Lower lobe of right lung (tissue), 2 donors: ENCODE measurements at regions not wholly inside any gene's neighbourhood (a gene's known extent, or its start where the extent isn't known, plus 50 kb on each side); places are given as distances from the start of the nearest gene placed in this dataset.

Source experiments
- ATAC-seq, 2 donors: fragments of 200-7000 bp; cut with Tn5 transposase; one replicate each; pipeline ENCODE4 v1.9.1; 2020 to 2022; ENCODE audit warnings: mild to moderate bottlenecking in 2 of 2, moderate library complexity in 2 of 2
- DNase-seq: peaks from one replicate; pipeline ENCODE4 v3.0.0-alpha.2; 2020
- H3K27ac ChIP-seq: fragments of 200-600 bp; one replicate; pipeline ENCODE4 v1.8.0; 2022
- H3K27me3 ChIP-seq: fragments of 200-600 bp; one replicate; pipeline ENCODE4 v1.8.0; 2022; ENCODE audit warnings: low read depth
- H3K36me3 ChIP-seq: fragments of 200-600 bp; one replicate; pipeline ENCODE4 v1.8.0; 2022; ENCODE audit warnings: mild to moderate bottlenecking
- H3K4me1 ChIP-seq: fragments of 200-600 bp; one replicate; pipeline ENCODE4 v1.8.0; 2022
- H3K4me3 ChIP-seq: fragments of 200-600 bp; one replicate; pipeline ENCODE4 v1.8.0; 2022; ENCODE audit warnings: mild to moderate bottlenecking
- H3K9me3 ChIP-seq: fragments of 200-600 bp; one replicate; pipeline ENCODE4 v1.8.0; 2022
- intact Hi-C: fragments of 100-400 bp; cut with DNase I; formaldehyde crosslinking; loops from one replicate; pipeline ENCODE4 v1.11.0; 2022
- TF ChIP-seq, protein P1 (sequence below): fragments of 200-600 bp; IDR thresholded peaks from one replicate; pipeline ENCODE4 v1.8.0; 2022; ENCODE audit warnings: antibody characterized with exemption, mild to moderate bottlenecking
- donor health status: DM: no; HTN: yes; CAD: no; lungs with severe emphysema.

DNA sequence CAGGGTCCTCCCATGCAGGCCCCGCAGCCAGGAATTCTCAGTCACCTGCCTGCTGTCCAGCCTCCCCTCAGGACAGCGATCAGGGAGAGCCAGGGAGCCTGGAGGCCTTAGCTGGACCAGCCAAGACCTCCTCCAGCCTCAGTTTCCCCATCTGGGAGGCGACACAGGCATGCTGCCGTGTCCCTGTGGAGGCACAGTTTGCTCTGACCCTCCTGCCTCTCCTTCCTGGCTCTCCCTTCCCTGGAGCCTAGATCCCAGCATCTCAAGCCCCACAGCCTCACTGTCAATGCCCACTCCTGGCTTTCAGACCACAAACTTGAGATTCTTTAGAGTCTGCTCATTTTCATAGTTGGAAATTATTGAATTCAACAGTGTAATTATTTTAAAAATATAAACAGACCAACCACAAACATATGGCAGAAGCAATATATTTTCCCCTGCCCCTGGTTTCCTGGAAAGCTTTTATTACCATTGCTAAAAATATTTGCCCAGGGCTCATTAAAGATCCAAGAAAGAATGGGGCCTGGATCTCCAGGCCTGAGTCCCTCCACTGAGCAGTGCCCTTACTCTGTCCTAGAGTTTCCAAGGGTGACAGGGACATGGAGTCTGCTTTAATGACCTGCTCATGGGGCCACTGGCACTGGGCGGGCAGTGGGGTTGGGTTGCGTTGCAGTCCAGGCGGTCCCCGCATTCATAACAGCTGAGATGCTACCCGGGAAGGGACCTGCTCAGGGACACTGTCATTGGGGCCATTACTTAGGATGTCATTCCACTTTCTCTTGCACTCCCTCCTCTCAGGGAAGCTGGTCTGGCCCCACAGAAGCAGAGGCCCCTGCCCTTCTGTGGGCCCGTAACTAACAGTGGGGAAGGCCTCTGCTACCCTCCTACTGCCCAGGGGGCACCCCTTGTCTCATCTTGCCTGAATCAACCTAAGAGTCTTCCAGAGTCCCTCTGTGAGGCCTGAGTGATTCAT is 81.6 kb upstream of the CHST15 start:
- no peak overlapping the region for H3K27ac ChIP-seq
- no peak overlapping the region for H3K4me3 ChIP-seq
- intact Hi-C loops = no loop called here
- H3K27me3 ChIP-seq = no peaks in the 10 kb centered on the region
- no peaks in the 10 kb centered on the region for H3K36me3 ChIP-seq
- DNase-seq (no peak), ATAC-seq (no peak)
- TF ChIP-seq, protein P1, sequence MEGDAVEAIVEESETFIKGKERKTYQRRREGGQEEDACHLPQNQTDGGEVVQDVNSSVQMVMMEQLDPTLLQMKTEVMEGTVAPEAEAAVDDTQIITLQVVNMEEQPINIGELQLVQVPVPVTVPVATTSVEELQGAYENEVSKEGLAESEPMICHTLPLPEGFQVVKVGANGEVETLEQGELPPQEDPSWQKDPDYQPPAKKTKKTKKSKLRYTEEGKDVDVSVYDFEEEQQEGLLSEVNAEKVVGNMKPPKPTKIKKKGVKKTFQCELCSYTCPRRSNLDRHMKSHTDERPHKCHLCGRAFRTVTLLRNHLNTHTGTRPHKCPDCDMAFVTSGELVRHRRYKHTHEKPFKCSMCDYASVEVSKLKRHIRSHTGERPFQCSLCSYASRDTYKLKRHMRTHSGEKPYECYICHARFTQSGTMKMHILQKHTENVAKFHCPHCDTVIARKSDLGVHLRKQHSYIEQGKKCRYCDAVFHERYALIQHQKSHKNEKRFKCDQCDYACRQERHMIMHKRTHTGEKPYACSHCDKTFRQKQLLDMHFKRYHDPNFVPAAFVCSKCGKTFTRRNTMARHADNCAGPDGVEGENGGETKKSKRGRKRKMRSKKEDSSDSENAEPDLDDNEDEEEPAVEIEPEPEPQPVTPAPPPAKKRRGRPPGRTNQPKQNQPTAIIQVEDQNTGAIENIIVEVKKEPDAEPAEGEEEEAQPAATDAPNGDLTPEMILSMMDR = no peak
- H3K9me3 ChIP-seq = no peaks in the 10 kb centered on the region
- H3K4me1 ChIP-seq = no peaks in the 10 kb centered on the region

DNA sequence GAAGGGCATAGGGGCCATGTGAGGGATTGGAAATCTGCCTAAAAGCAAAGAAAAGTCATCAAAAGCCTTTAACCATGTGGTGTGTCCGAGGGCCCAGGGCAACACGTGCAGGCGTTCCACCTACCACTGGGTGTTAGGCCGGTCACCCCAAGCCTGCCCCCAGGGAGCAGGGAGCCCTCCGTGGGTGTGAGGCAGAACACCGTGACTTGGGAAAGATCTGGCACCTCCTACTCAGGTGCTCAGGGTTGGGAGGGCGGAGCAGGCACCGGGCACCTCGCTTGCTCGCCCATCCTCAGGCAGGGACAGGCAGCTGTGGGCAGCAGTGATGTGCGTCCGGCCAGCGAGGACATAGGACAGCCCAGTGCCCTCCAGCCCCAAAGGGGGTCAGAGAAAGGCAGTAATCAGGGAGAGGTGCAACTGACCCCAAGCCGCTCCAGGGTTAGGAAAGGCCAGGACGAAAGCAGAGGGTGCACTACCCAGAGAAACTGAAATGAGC is 80.7 kb upstream of the CHST15 start:
- Histone ChIP-seq H3K4me1 (no peaks in the 10 kb centered on the region), H3K27me3 (no peaks in the 10 kb centered on the region), H3K4me3 (no peak overlapping the region), H3K27ac (no peak overlapping the region), H3K36me3 (no peaks in the 10 kb centered on the region), H3K9me3 (no peaks in the 10 kb centered on the region)
- no peak for DNase-seq
- intact Hi-C loops = no loop called here
- TF ChIP-seq, protein P1 = no peak
- ATAC-seq = no peak

DNA sequence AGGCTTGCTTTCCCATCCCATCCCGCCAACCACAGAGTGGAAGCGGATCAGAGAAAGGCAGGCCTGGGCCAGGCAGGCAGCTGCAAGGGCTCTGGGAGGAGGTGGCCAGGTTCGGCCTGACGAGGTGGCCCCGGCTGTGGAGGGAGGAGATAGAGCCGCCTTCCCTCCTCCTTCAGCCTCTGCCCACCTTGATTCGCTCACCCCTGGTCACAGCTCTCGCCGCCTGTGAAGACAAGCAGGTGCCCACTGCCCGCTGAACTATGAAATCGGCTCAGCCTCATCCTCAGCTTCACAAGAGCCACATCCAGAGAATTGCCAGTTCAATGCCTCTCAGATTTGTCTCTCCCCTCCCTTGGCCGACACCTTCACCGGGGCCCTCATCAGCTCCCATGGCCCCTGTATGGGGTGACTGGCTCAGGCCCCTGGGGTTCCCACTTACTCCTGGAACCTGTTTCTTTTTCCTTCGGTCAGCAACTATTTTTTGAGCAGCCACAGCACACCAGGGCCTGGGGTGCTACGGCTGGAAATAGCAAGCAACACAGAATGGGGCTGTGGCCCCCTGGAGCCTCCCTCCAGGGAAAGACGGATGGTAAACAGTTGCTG is 80.0 kb upstream of the CHST15 start:
- no peaks in the 10 kb centered on the region for H3K27me3 ChIP-seq
- H3K4me1 ChIP-seq = no peaks in the 10 kb centered on the region
- H3K9me3 ChIP-seq = no peaks in the 10 kb centered on the region
- H3K36me3 ChIP-seq = no peaks in the 10 kb centered on the region
- ATAC-seq (no peak), DNase-seq (no peak)
- H3K4me3 ChIP-seq = no peak overlapping the region
- intact Hi-C loops = no loop called here
- TF ChIP-seq, protein P1 = no peak
- H3K27ac ChIP-seq = no peak overlapping the region

DNA sequence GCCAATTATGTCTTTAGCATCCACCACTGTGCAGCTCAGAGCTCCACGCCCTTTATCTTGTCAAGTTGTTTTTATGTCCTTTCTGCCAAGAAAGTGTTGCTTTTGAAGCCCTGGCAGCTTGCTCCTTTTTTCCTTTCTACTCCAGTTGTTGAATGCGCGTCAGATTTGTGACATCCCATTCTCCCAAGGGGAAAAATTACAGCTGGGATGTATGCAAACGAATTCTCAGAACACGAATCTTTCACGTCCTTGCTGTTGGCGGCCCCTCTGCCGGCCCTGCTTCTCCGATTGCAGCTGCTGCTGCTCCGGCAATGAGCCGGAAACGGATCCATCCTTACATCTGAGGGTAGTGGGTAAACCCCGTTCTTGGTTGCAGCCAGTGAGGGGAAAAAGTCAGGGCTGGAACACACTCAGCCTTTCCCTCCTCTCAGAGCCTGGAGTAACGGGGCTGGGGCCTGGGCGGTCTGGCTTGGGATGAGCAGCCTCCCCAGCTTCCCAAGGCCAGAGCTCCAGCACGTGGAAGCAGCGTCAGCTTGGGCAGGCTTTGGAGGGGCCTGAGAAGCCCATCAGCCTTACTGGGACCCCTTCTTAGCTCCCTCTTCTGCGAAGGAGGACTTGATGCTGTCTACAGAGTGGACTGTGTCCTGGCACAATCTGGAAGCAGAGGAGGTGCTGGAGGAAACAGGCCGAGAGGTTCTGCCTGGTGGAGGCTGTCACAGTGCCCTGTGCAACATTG is 79.0 kb upstream of the CHST15 start:
- DNase-seq (no peak), ATAC-seq (no peak)
- H3K4me3 ChIP-seq = no peak overlapping the region
- no peaks in the 10 kb centered on the region for H3K4me1 ChIP-seq
- H3K36me3 ChIP-seq = no peaks in the 10 kb centered on the region
- TF ChIP-seq, protein P1 = no peak
- intact Hi-C loops = no loop called here
- no peak overlapping the region for H3K27ac ChIP-seq
- H3K27me3 ChIP-seq = no peaks in the 10 kb centered on the region
- H3K9me3 ChIP-seq = no peaks in the 10 kb centered on the region

DNA sequence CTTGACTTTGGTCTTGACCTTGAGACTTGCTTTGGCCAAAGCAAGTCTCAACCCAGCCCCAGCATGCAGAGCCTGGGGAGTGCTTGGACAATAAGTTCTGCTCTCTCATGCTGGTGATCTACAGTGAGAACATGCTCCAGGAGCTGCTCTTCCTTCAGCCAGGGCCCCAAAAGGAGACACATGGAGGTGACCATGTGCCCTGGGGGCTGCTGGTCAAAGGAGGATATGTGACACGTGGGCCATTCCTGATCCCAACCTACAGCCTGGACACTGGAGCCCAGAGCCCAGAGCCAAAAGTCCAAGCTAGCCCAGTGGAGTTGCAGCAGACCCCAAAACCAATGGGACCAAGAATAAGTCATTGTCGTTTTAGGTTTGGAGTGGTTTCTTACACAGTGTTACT is 78.2 kb upstream of the CHST15 start:
- H3K4me3 ChIP-seq = no peak overlapping the region
- H3K36me3 ChIP-seq = no peaks in the 10 kb centered on the region
- TF ChIP-seq, protein P1 = no peak
- no peaks in the 10 kb centered on the region for H3K27me3 ChIP-seq
- H3K4me1 ChIP-seq = no peaks in the 10 kb centered on the region
- no peak overlapping the region for H3K27ac ChIP-seq
- DNase-seq = no peak
- intact Hi-C loops = no loop called here
- no peak for ATAC-seq
- no peaks in the 10 kb centered on the region for H3K9me3 ChIP-seq
